ENCODE measurements at regions not wholly inside any gene's neighbourhood (a gene's known extent, or its start where the extent isn't known, plus 50 kb on each side); places are given as distances from the start of the nearest gene placed in this dataset.
"Not testable (repeated sequence)": the region's sequence is repeated elsewhere in the genome, so short reads cannot be mapped to it uniquely, and the experiment has no call there.

- TF ChIP-seq CTCF (IDR thresholded peaks at IDR 0.05; ENCODE audit: borderline replicate concordance, control extremely low read depth, extremely low read depth, insufficient read depth, missing control alignments): no peak
- in situ Hi-C loops (cut with MboI; ENCODE audit: low sequenced_read_pairs, unreplicated experiment): no loop called here
- DNase-seq (ENCODE audit: low spot score): no peak
Measured at GRCh38 chr5:41995193-41995592, 70.1 kb downstream of the FBXO4 start.

DNA sequence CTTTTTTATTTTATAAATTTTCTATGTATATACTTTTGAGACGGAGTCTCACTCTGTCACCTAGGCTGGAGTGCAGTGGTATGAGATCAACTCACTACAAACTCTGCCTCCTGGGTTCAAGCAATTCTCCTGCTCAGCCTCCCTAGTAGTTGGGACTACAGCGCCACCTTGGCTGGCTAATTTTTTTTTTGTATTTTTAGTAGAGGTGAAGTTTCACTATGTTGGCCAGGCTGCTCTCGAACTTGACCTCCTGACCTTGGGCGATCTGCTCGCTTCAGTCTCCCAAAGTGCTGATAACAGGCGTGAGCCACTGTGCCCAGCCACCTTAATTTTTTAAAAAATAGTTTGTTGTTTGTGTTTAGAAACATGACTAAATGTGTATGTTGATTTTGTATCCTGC, 76.6 kb downstream of the FBXO4 start:
- in situ Hi-C loops (cut with MboI; ENCODE audit: low sequenced_read_pairs, unreplicated experiment): no loop called here
- no peak for TF ChIP-seq CTCF (IDR thresholded peaks at IDR 0.05; ENCODE audit: borderline replicate concordance, control extremely low read depth, extremely low read depth, insufficient read depth, missing control alignments)
- no peak for DNase-seq (ENCODE audit: low spot score)

DNA sequence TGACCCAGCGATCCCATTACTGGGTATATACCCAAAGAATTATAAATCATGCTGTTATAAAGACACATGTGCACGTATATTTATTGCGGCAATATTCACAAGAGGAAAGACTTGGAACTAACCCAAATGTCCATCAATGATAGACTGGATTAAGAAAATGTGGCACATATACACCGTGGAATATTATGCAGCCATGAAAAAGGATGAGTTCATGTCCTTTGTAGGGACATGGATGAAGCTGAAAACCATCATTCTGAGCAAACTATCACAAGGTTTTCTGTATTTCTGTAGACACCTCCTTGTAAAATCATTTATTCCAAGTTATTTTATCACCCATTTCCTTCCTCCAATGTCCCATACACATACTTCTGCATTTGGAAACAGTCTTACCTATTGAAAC, 78.8 kb downstream of the FBXO4 start:
- DNase-seq (ENCODE audit: low spot score); in situ Hi-C loops (cut with MboI; ENCODE audit: low sequenced_read_pairs, unreplicated experiment): not testable (repeated sequence)

- TF ChIP-seq CTCF (IDR thresholded peaks at IDR 0.05; ENCODE audit: borderline replicate concordance, control extremely low read depth, extremely low read depth, insufficient read depth, missing control alignments): peak; percentile 47
- DNase-seq (ENCODE audit: low spot score): peak; percentile 24
- in situ Hi-C loops (cut with MboI; ENCODE audit: low sequenced_read_pairs, unreplicated experiment): no loop called here
Measured at GRCh38 chr5:42005561-42006153, 80.6 kb downstream of the FBXO4 start.

GRCh38 chr5:42013561-42013960, 88.5 kb downstream of the FBXO4 start:
- in situ Hi-C loops (cut with MboI; ENCODE audit: low sequenced_read_pairs, unreplicated experiment): no loop called here

GRCh38 chr5:42015254-42015653, 90.2 kb downstream of the FBXO4 start:
- in situ Hi-C loops (cut with MboI; ENCODE audit: low sequenced_read_pairs, unreplicated experiment): no loop called here
- no peak for DNase-seq (ENCODE audit: low spot score)
- no peak for TF ChIP-seq CTCF (IDR thresholded peaks at IDR 0.05; ENCODE audit: borderline replicate concordance, control extremely low read depth, extremely low read depth, insufficient read depth, missing control alignments)

More at GRCh38 chr5:42013561-42013960, 88.5 kb downstream of the FBXO4 start:
- no peak for TF ChIP-seq CTCF (IDR thresholded peaks at IDR 0.05; ENCODE audit: borderline replicate concordance, control extremely low read depth, extremely low read depth, insufficient read depth, missing control alignments)
- DNase-seq (ENCODE audit: low spot score): no peak

- in situ Hi-C loops (cut with MboI; ENCODE audit: low sequenced_read_pairs, unreplicated experiment): no loop called here
- DNase-seq (ENCODE audit: low spot score): no peak
- no peak for TF ChIP-seq CTCF (IDR thresholded peaks at IDR 0.05; ENCODE audit: borderline replicate concordance, control extremely low read depth, extremely low read depth, insufficient read depth, missing control alignments)
Measured at GRCh38 chr5:42015681-42016080, 90.6 kb downstream of the FBXO4 start.

All from GM13976 (cell line).